Astrocyte of the spinal cord (primary cell): ENCODE measurements at regions not wholly inside any gene's neighbourhood (a gene's known extent, or its start where the extent isn't known, plus 50 kb on each side); places are given as distances from the start of the nearest gene placed in this dataset.

Experiments
- DNase-seq: peaks from one replicate; pipeline ENCODE4 v3.0.0; 2011; ENCODE audit warnings: low read depth, low spot score
- H3K4me3 ChIP-seq: 2 replicates; pipeline ENCODE4 v1.5.1; 2011; ENCODE audit warnings: low read depth, mild to moderate bottlenecking, low read length, moderate library complexity
- CTCF ChIP-seq: IDR thresholded peaks from 2 replicates; pipeline ENCODE4 v1.5.1; 2012; ENCODE audit warnings: low read depth, mild to moderate bottlenecking, low read length, inconsistent platforms
- in situ Hi-C: cut with HindIII; loops from 2 replicates; pipeline ENCODE4 v1.10.0; 2017; ENCODE audit warnings: low sequenced_read_pairs

GRCh38 chr20:22420116-22420598 lies 164.2 kb downstream of the FOXA2 start:
- no peak for DNase-seq
- H3K4me3 ChIP-seq: no peak overlapping the region
- in situ Hi-C loops: no loop called here
- no peak for TF ChIP-seq CTCF

- DNase-seq: no peak
- no peak for TF ChIP-seq CTCF
- no peak overlapping the region for H3K4me3 ChIP-seq
- in situ Hi-C loops: no loop called here
These were observed 165.6 kb downstream of the FOXA2 start for GRCh38 chr20:22418738-22419137.

GRCh38 chr20:22414305-22414742 lies 170.0 kb downstream of the FOXA2 start:
- DNase-seq: no peak
- TF ChIP-seq CTCF: no peak
- in situ Hi-C loops: no loop called here

GRCh38 chr20:22412977-22413868 lies 171.1 kb downstream of the FOXA2 start:
- no peak for DNase-seq
- in situ Hi-C loops: no loop called here
- no peak for TF ChIP-seq CTCF

More at GRCh38 chr20:22414305-22414742, 170.0 kb downstream of the FOXA2 start:
- H3K4me3 ChIP-seq: no peak overlapping the region

GRCh38 chr20:22411627-22412450 lies 172.5 kb downstream of the FOXA2 start:
- in situ Hi-C loops: no loop called here
- peak; percentile 44 for DNase-seq
- no peak for TF ChIP-seq CTCF
- H3K4me3 ChIP-seq: no peak overlapping the region

More at GRCh38 chr20:22412977-22413868, 171.1 kb downstream of the FOXA2 start:
- no peak overlapping the region for H3K4me3 ChIP-seq

GRCh38 chr20:22411286-22411626 lies 173.1 kb downstream of the FOXA2 start:
- in situ Hi-C loops: no loop called here
- no peak overlapping the region for H3K4me3 ChIP-seq
- TF ChIP-seq CTCF: no peak

More at GRCh38 chr20:22411286-22411626, 173.1 kb downstream of the FOXA2 start:
- no peak for DNase-seq
